ENCODE measurements at regions not wholly inside any gene's neighbourhood (a gene's known extent, or its start where the extent isn't known, plus 50 kb on each side); places are given as distances from the start of the nearest gene placed in this dataset.

GRCh38 chr2:138997346-138997745 lies 217.2 kb upstream of the NXPH2 start:
- Mint-ChIP-seq H3K4me1 (ENCODE audit: insufficient read depth, unreplicated experiment) (no peaks in the 10 kb centered on the region), H3K36me3 (ENCODE audit: insufficient read depth, unreplicated experiment) (no peaks in the 10 kb centered on the region), H3K27ac (ENCODE audit: low read depth, unreplicated experiment) (no peak overlapping the region), H3K27me3 (ENCODE audit: insufficient read depth, unreplicated experiment) (peaks cover 56% of the 10 kb centered on the region), H3K9me3 (ENCODE audit: unreplicated experiment) (peaks cover 4% of the 10 kb centered on the region), H3K4me3 (ENCODE audit: unreplicated experiment) (no peak overlapping the region)
- BruUV-seq (replicated peaks) = no TSS peak
- no peak for DNase-seq (ENCODE audit: unreplicated experiment)
- CTCF ChIA-PET = interaction anchor here (0.5 to 0.6 kb wide), 2 partner anchors 97 to 663 kb away, joined by 3 to 5 read pairs; no protein-coding TSS in a partner anchor
- intact Hi-C loops (cut with micrococcal nuclease) = no loop called here
- POLR2A ChIA-PET = interaction anchor here (0.7 kb wide), 1 partner anchor 1188 kb away, joined by 3 read pairs; no protein-coding TSS in a partner anchor
- TF ChIP-seq CTCF (IDR thresholded peaks at IDR 0.05; ENCODE audit: unreplicated experiment) = no peak

- no peaks in the 10 kb centered on the region for H3K36me3 Mint-ChIP-seq (ENCODE audit: insufficient read depth, unreplicated experiment)
- POLR2A ChIA-PET = no interaction called here
- no peaks in the 10 kb centered on the region for H3K4me1 Mint-ChIP-seq (ENCODE audit: insufficient read depth, unreplicated experiment)
- no peak overlapping the region for H3K27ac Mint-ChIP-seq (ENCODE audit: low read depth, unreplicated experiment)
- no peak for DNase-seq (ENCODE audit: unreplicated experiment)
- H3K9me3 Mint-ChIP-seq (ENCODE audit: unreplicated experiment) = peaks cover 7% of the 10 kb centered on the region
- intact Hi-C loops (cut with micrococcal nuclease) = no loop called here
- H3K4me3 Mint-ChIP-seq (ENCODE audit: unreplicated experiment) = no peak overlapping the region
- TF ChIP-seq CTCF (IDR thresholded peaks at IDR 0.05; ENCODE audit: unreplicated experiment) = no peak
- no TSS peak for BruUV-seq (replicated peaks)
- CTCF ChIA-PET = no interaction called here
- H3K27me3 Mint-ChIP-seq (ENCODE audit: insufficient read depth, unreplicated experiment) = peaks cover 37% of the 10 kb centered on the region
Observed at GRCh38 chr2:138994502-138994901, 214.3 kb upstream of the NXPH2 start.

GRCh38 chr2:138985881-138986280 lies 205.7 kb upstream of the NXPH2 start:
- intact Hi-C loops (cut with micrococcal nuclease) = no loop called here
- H3K36me3 Mint-ChIP-seq (ENCODE audit: insufficient read depth, unreplicated experiment) = no peaks in the 10 kb centered on the region
- peaks cover 12% of the 10 kb centered on the region for H3K27me3 Mint-ChIP-seq (ENCODE audit: insufficient read depth, unreplicated experiment)
- no peak for DNase-seq (ENCODE audit: unreplicated experiment)
- no peak overlapping the region for H3K27ac Mint-ChIP-seq (ENCODE audit: low read depth, unreplicated experiment)
- H3K4me1 Mint-ChIP-seq (ENCODE audit: insufficient read depth, unreplicated experiment) = no peaks in the 10 kb centered on the region
- no peak overlapping the region for H3K4me3 Mint-ChIP-seq (ENCODE audit: unreplicated experiment)
- ChIA-PET POLR2A (no interaction called here), CTCF (interaction anchor here (0.6 kb wide), 1 partner anchor 129 kb away, joined by 3 read pairs; no protein-coding TSS in a partner anchor)
- peaks cover 26% of the 10 kb centered on the region for H3K9me3 Mint-ChIP-seq (ENCODE audit: unreplicated experiment)
- TF ChIP-seq CTCF (IDR thresholded peaks at IDR 0.05; ENCODE audit: unreplicated experiment) = no peak
- BruUV-seq (replicated peaks) = no TSS peak

GRCh38 chr2:138979131-138979785 lies 199.1 kb upstream of the NXPH2 start:
- DNase-seq (ENCODE audit: unreplicated experiment) = no peak
- intact Hi-C loops (cut with micrococcal nuclease) = no loop called here
- Mint-ChIP-seq H3K36me3 (ENCODE audit: insufficient read depth, unreplicated experiment) (peaks cover 6% of the 10 kb centered on the region), H3K4me1 (ENCODE audit: insufficient read depth, unreplicated experiment) (no peaks in the 10 kb centered on the region), H3K9me3 (ENCODE audit: unreplicated experiment) (no peaks in the 10 kb centered on the region), H3K4me3 (ENCODE audit: unreplicated experiment) (no peak overlapping the region), H3K27ac (ENCODE audit: low read depth, unreplicated experiment) (no peak overlapping the region), H3K27me3 (ENCODE audit: insufficient read depth, unreplicated experiment) (peaks cover 45% of the 10 kb centered on the region)
- CTCF ChIA-PET = no interaction called here
- POLR2A ChIA-PET = no interaction called here
- no TSS peak for BruUV-seq (replicated peaks)
- TF ChIP-seq CTCF (IDR thresholded peaks at IDR 0.05; ENCODE audit: unreplicated experiment) = no peak

Data from MCF 10A (cell line).